GM19351 (cell line): ENCODE measurements at regions not wholly inside any gene's neighbourhood (a gene's known extent, or its start where the extent isn't known, plus 50 kb on each side); places are given as distances from the start of the nearest gene placed in this dataset.

Experiments used
- ATAC-seq: cut with Tn5 transposase; IDR thresholded peaks from one replicate; pipeline ENCODE4 v1.9.1; 2021; ENCODE audit warnings: mild to moderate bottlenecking, moderate library complexity; ENCODE audit not compliant: unreplicated experiment

- no peak for ATAC-seq
Measured at GRCh38 chr14:38777401-38777800, 325.6 kb downstream of the SEC23A start.

GRCh38 chr14:38775986-38776385 lies 327.0 kb downstream of the SEC23A start:
- no peak for ATAC-seq

- no peak for ATAC-seq
Measured at GRCh38 chr14:38774162-38774561, 328.9 kb downstream of the SEC23A start.

GRCh38 chr14:38770251-38770650 lies 332.8 kb downstream of the SEC23A start:
- no peak for ATAC-seq

- no peak for ATAC-seq
Measured at GRCh38 chr14:38762845-38763244, 340.2 kb downstream of the SEC23A start.

GRCh38 chr14:38762426-38762825 lies 340.6 kb downstream of the SEC23A start:
- ATAC-seq: no peak

- no peak for ATAC-seq
Measured at GRCh38 chr14:38761033-38761432, 342.0 kb downstream of the SEC23A start.

GRCh38 chr14:38758661-38759060 lies 344.4 kb downstream of the SEC23A start:
- no peak for ATAC-seq

- no peak for ATAC-seq
Measured at GRCh38 chr14:38755036-38755435, 348.0 kb downstream of the SEC23A start.

- ATAC-seq: no peak
Measured at GRCh38 chr14:38752750-38753149, 350.3 kb downstream of the SEC23A start.

GRCh38 chr14:38752341-38752740 lies 350.7 kb downstream of the SEC23A start:
- no peak for ATAC-seq

GRCh38 chr14:38751459-38751858 lies 351.6 kb downstream of the SEC23A start:
- ATAC-seq: no peak

GRCh38 chr14:38749936-38750335 lies 353.1 kb downstream of the SEC23A start:
- ATAC-seq: no peak

- no peak for ATAC-seq
Measured at GRCh38 chr14:38745861-38746260, 357.2 kb downstream of the SEC23A start.

- ATAC-seq: no peak
Measured at GRCh38 chr14:38743966-38744584, 359.0 kb downstream of the SEC23A start.

GRCh38 chr14:38737686-38738407 lies 365.2 kb downstream of the SEC23A start:
- no peak for ATAC-seq

GRCh38 chr14:38735005-38735404 lies 368.0 kb downstream of the SEC23A start:
- no peak for ATAC-seq

- no peak for ATAC-seq
Measured at GRCh38 chr14:38731962-38732361, 371.1 kb downstream of the SEC23A start.

- no peak for ATAC-seq
Measured at GRCh38 chr14:38730420-38730819, 372.6 kb downstream of the SEC23A start.

- no peak for ATAC-seq
Measured at GRCh38 chr14:38727731-38728130, 375.3 kb downstream of the SEC23A start.

GRCh38 chr14:38724621-38725020 lies 378.4 kb downstream of the SEC23A start:
- ATAC-seq: no peak

GRCh38 chr14:38723959-38724358 lies 379.1 kb downstream of the SEC23A start:
- ATAC-seq: no peak

- ATAC-seq: no peak
Measured at GRCh38 chr14:38723277-38723676, 379.8 kb downstream of the SEC23A start.
